ENCODE measurements at regions not wholly inside any gene's neighbourhood (a gene's known extent, or its start where the extent isn't known, plus 50 kb on each side); places are given as distances from the start of the nearest gene placed in this dataset.

- DNase-seq: no peak
These were observed 77.5 kb upstream of the RIPOR2 start for GRCh38 chr6:25013246-25013645.

- no peak for DNase-seq
These were observed 78.6 kb upstream of the RIPOR2 start for GRCh38 chr6:25014369-25014768.

- peak; percentile 72 for DNase-seq
These were observed 79.2 kb upstream of the RIPOR2 start for GRCh38 chr6:25014791-25015560.

- DNase-seq: no peak
These were observed 80.4 kb upstream of the RIPOR2 start for GRCh38 chr6:25016014-25016720.

GRCh38 chr6:25017486-25017885 lies 81.7 kb upstream of the RIPOR2 start:
- DNase-seq: no peak

- DNase-seq: peak; percentile 83
These were observed 82.3 kb upstream of the RIPOR2 start for GRCh38 chr6:25017932-25018567.

DNA sequence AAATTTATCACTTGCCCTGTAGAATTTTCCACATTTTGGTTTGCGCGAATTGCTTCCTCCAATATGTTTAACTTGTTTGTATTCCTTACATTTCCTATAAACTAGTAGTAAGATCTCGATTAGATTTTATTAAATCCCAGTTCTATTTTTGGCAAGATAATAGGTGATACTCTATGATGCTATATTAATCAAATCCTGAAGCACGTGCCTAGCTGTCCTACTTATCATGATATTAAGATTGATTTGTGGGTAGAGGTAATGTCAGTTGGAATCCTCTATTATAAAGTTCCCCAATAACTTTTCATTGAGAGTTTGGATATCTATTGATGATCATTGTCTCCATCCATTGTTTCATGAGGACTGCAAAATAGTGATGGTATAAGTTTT lies 82.8 kb upstream of the RIPOR2 start:
- no peak for DNase-seq

DNA sequence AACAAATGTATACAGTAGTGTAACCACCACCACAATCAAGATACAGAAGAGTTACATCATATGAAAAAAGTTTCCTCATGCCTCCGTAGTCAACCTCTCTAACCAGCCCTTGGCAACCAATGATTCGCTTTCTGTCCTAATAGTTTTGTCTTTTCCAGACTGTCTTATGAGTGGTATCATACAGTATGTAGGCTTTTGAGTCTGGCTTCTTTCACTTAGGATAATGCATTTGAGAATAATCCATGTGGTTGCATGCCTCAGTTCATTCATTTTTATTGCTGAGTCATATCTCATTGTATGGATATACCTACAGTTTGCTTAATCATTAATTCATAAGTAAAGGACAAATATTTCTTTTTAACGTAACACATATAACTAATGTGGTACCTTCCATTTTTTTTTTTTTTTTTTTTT lies 86.4 kb upstream of the RIPOR2 start:
- no peak for DNase-seq

DNA sequence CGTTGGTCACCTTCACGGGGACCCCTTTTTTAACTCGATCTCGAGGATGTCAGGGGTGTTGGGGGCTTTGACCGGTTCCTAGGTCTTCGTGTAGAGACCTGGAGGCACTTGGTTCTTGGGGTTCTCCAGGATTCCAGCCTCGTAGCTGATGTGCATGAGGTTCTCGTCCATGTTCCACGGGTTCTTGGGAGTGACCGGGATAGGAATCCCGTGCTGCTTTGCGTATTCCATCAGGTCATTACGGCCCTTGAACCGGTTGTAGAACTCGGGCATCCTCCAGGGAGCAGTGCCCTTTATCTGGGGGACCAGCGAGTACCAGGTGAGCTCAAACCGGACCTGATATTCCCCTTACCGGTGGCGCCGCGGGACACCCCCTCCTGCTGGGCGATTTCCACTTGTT lies 88.0 kb upstream of the RIPOR2 start:
- no peak for DNase-seq

DNA sequence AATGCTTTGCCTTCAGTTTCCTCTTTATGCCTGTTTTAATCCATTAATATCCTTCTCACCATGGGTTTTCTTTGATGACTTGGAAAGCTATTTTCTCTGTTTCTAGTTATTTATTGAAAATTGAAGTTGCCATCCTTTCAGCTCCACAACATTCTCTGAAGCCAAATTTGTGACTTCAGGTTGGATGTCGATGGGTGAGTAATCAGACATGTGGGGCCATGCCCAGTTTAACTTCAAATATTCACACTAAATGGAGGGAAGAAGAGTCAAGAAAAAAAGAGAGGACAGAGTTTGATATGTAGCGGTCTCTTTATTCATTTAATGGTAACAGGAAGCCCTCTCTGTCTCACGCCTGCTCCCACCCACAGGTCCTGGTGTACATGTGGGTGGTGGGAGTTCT lies 89.1 kb upstream of the RIPOR2 start:
- no peak for DNase-seq

GRCh38 chr6:25025248-25025918 lies 89.6 kb upstream of the RIPOR2 start:
- no peak for DNase-seq

GRCh38 chr6:25025919-25026301 lies 90.2 kb upstream of the RIPOR2 start:
- peak; percentile 66 for DNase-seq

GRCh38 chr6:25026723-25027122 lies 91.0 kb upstream of the RIPOR2 start:
- peak; percentile 57 for DNase-seq

DNA sequence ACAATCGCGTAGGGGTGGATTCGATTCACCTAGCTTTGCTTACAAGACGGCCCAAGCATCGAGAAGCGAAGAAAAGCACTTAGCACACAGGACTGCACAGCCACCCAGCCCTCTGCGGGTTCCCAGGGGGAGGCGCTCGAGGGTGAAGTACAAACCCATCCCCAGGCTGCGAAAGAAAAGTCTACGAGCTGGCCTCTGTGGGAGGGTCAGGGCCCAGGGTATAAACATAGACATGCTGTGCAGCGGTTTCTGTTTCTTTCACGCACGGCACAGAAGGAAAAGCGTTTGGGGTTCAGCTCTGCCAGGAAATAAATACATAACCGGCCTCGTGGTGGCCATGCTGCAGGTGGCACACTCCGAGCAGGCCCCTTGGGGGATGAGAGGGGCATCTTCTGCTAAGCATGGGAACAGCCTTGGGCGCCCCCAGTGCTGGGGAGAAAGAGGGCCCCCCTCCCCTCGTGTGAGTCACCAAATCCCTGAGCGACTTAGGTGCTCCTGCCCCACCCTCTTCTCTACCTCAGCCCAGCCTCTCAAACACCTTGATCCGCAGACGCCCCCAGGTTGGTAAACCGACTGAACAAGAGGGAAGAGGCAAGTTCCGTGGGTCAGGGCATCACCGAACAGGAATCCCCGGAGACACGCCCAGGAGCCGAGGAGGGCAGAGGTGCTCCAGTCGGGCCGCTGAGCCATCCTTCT lies 91.6 kb upstream of the RIPOR2 start:
- peak; percentile 91 for DNase-seq

DNA sequence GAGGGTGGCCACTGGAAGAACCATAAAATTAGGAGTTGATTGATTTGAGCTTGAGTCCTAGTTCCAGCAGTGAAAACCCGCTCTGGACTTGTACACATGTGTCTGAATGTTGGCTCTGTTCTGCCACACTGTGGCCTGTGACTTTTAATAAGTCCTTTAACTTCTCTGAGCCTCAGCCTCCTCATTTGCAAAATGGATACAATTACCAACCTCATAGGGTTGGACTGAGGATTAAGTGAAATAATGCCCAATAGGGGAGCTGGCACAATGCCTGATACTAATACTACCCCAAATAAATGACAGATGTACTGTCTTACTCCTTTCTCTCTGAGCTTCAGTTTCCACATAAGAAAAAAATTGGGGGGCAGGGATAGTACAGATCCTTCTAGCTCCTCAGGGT lies 92.6 kb upstream of the RIPOR2 start:
- no peak for DNase-seq

GRCh38 chr6:25032934-25033333 lies 97.2 kb upstream of the RIPOR2 start:
- no peak for DNase-seq

DNA sequence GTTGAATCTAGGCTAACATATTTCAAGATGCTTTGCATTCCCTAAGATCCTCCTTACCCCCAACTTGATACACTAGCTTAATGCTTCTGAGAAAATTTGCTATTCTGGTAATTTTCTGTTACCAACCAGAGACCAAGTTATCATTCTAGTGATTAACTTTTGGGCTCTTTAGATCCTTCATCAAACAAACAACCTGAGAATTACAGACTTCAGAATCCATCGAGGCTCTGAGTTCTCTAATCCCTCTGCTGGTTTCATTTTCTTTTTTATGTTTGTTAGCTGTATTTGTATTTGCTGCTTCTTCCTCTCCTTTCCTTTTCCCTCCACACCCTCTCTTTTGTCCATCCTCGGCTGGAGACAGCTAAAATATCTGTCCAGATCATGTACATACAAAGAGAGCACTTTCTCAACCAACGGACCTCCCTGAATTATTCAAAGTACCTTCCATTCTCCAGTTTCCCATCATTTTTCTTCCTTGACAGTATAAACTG lies 98.7 kb upstream of the RIPOR2 start:
- DNase-seq: no peak

- DNase-seq: no peak
These were observed 99.4 kb upstream of the RIPOR2 start for GRCh38 chr6:25035174-25035511.

DNA sequence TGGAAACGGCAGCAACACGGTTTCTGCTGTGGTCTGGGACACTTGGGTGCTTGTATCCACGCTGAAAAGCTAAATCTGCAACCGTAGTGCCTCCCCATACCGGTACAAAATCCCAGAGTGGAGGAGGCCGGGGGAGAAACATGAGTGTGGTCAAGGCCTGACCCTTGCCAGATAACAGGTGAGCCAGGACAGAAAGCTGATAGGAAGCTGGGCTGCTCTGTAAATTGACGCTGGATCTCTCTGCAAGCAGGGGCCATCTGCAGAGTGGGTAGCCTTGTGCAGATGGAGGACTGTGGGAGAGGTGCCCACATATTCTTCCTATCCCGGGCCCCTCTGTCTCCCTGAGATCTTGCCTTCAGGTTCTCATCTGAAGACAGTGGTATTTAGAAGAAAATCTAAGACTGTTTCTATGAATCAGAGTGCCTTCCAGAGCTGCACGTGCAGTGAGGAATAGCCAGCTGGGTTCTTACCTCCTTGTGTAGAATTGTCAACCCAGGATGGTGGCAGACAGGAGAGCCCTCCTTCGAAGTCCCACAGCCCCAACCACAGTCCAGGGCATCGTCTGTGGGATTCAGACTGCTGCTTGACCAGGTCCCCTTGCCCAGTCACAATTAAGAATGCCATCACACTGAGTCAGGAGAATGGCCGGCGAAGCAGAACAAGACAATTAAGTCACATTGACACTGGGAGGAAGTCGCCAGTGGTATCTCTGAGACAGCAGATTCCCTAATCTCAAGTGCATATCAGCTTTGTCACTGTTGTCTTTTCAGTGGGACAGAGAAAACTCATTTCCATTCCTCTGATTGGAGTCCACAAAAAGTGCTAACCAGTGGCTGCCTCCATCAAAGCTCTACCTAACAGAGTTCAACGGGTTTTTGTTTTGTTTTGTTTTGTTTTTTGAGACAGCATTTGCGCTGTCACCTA lies 100.0 kb upstream of the RIPOR2 start:
- peak; percentile 60 for DNase-seq

DNA sequence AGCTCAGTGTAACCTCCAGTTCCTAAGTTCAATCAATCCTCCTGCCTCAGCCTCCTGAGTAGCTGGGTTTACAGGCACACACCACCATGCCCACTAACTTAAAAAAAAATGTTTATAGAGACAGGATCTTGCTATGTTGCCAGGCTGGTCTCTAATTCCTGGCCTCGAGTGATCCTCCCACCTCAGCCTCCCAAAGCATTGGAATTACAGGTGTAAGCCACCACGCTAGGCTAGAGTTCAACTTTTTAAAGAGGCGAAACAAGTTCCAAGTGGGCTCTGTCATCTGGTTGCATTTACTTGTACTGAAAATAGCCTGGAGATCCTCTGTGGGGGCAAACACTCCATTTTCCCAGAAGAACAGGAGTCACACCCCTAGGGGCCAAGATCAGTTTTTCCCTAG lies 100.7 kb upstream of the RIPOR2 start:
- no peak for DNase-seq

DNA sequence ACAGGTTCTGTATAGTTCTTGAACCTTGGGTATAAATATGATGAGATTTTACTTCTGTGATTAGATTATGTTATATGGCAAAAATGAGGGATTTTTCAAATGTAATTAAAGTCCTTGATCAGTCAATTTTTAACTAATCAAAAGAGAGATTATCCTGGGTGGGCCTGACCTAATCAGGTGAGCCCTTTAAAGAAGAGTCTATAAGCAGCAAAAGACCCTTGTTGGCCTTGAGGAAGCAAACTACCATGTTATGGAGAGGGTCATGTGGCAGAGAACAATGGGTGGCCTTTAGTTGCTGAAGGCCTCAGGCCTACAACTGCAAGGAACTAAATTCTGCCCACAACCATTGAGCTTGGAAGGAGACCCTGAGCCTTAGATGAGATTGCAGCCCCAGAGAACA lies 102.5 kb upstream of the RIPOR2 start:
- DNase-seq: no peak

DNA sequence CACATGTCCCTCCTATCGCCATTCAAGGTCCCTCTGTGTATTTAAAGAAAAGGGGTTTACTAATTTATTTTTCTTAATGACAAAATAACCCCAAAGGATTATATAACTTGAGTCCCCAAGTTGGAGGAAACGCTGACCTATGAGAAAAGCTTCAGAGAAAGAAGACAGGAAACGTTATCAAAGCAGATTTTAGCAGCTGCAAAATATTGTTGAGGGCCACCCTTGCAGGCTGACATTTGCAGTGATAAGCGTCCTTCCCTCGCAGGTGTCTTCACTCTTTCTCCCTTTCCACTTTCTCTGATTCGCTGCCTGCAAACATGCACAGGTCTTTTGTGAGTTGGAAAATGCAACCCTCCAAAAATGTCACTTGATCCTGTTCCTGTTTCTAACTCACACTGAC lies 103.2 kb upstream of the RIPOR2 start:
- no peak for DNase-seq

Measured in activated CD4-positive, alpha-beta T cell treated with anti-CD3 and anti-CD28 coated beads, Interleukin-2, Interleukin-6, amounts not matched to agents 100 ng/mL and 50 ng/mL, durations not matched to agents 16 hours and 8 hours (primary cell).